SK-N-MC (cell line): ENCODE measurements at regions not wholly inside any gene's neighbourhood (a gene's known extent, or its start where the extent isn't known, plus 50 kb on each side); places are given as distances from the start of the nearest gene placed in this dataset.

Source experiments
- EZH2 ChIP-seq: fragments of 200-600 bp; sonication (generic); IDR thresholded peaks from one replicate; pipeline ENCODE4 v1.6.1; 2017; ENCODE audit warnings: antibody characterized with exemption
- POLR2AphosphoS5 ChIP-seq: IDR thresholded peaks from 2 replicates; pipeline ENCODE4 v1.6.1; 2012; ENCODE audit warnings: mild to moderate bottlenecking, low read depth, low read length, borderline replicate concordance

DNA sequence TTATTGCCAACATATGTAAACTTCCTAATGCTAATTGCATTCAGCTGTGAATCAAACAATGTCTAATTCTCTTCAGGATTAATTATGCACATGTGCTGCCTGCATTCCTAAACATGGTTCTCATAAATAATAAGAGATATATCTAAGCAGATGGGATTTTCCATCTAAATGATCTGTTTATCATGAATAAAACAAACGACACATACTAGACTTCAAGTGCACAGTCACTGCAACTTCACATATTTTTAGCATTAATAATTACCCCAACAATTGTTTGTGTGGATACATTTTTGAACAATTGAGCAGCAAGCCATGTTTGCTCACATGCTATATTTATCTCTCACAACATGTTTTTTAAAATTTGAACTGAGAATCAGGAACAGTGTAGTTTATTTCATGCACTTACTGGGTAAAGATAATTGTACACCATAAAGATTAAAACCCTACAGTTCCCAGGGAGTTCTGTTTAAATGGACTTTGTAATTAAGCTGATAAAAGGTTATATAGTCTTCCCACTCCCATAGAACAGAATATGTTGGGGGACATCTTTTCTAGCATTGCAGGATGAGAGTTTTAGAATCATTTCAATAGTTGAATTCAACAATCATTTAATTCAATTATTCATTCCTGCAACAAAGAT is 378.5 kb downstream of the MDFIC start:
- TF ChIP-seq POLR2AphosphoS5: no peak; the same call in 1 of the 2 replicates
- TF ChIP-seq EZH2: no peak
